CD4-positive, alpha-beta T cell treated with Interleukin-17A for 4 hours (primary cell): ENCODE measurements at regions not wholly inside any gene's neighbourhood (a gene's known extent, or its start where the extent isn't known, plus 50 kb on each side); places are given as distances from the start of the nearest gene placed in this dataset.
"Not testable (repeated sequence)": the region's sequence is repeated elsewhere in the genome, so short reads cannot be mapped to it uniquely, and the experiment has no call there.

ENCODE experiments used
- DNase-seq: peaks from one replicate; pipeline ENCODE4 v3.0.0-alpha.2; 2020; ENCODE audit warnings: mixed read lengths

DNA sequence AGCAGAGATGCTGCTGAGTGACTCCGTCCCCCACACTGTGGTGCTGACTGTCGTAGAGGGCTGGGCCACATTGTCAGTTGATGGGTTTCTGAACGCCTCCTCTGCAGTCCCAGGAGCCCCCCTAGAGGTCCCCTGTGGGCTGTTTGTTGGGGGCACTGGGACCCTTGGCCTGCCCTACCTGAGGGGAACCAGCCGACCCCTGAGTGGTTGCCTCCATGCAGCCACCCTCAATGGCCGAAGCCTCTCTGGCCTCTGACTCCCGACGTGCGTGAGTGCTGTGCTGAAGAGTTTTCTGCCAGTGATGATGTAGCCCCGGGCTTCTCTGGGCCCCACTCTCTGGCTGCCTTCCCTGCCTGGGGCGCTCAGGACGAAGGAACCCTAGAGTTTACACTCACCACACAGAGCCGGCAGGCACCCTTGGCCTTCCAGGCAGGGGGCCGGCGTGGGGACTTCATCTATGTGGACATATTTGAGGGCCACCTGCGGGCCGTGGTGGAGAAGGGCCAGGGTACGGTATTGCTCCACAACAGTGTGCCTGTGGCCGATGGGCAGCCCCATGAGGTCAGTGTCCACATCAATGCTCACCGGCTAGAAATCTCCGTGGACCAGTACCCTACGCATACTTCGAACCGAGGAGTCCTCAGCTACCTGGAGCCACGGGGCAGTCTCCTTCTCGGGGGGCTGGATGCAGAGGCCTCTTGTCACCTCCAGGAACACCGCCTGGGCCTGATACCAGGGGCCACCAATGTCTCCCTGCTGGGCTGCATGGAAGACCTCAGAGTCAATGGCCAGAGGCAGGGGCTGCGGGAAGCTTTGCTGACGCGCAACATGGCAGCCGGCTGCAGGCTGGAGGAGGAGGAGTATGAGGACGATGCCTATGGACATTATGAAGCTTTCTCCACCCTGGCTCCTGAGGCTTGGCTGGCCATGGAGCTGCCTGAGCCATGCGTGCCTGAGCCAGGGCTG lies 181.1 kb downstream of the TBC1D2B start:
- not testable (repeated sequence) for DNase-seq

GRCh38 chr15:77895742-77896141 lies 181.8 kb downstream of the TBC1D2B start:
- no peak for DNase-seq

DNA sequence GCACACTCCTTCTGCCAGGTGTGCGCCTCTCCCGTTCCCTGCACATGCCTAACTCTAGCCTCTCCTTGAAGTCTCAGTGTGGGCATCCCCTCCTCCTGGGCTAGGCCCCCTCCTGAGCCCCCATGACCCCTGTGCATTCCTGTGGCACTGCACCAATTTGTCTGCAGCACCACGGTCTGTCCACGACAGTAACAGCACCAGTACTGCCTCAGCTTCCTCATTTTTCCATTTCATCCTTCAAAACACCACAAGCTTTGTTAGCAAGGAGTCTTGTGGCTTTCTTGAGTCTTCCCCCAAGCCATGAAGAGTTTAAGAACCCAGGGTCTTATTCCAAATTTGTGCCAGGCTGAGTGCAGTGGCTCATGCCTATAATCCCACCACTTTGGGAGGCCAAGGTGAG lies 182.4 kb downstream of the TBC1D2B start:
- DNase-seq, result not testable (repeated sequence)

GRCh38 chr15:77893671-77894640 lies 183.6 kb downstream of the TBC1D2B start:
- not testable (repeated sequence) for DNase-seq

- not testable (repeated sequence) for DNase-seq
These were observed 184.3 kb downstream of the TBC1D2B start for GRCh38 chr15:77893246-77893645.

DNA sequence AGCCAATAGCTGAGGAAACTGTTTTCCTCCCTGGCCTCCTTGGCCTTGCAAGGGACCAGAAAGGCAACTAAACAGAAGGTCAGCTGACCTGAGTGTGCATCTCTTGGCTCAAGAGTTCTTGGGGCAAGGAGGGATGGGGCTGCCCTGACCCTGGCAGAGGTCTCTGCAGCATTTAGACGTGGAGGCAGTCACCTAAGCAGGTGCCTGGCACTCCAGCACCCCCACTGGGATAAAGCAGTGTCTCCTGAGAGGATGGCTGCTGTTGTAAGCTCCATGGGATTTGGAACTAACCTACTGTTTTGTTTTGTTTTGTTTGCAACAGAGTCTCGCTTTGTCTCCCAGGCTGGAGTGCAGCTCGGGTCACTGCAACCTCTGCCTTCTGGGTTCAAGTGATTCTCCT lies 185.2 kb downstream of the TBC1D2B start:
- DNase-seq, result no peak

GRCh38 chr15:77891862-77892261 lies 185.6 kb downstream of the TBC1D2B start:
- DNase-seq, result not testable (repeated sequence)

DNA sequence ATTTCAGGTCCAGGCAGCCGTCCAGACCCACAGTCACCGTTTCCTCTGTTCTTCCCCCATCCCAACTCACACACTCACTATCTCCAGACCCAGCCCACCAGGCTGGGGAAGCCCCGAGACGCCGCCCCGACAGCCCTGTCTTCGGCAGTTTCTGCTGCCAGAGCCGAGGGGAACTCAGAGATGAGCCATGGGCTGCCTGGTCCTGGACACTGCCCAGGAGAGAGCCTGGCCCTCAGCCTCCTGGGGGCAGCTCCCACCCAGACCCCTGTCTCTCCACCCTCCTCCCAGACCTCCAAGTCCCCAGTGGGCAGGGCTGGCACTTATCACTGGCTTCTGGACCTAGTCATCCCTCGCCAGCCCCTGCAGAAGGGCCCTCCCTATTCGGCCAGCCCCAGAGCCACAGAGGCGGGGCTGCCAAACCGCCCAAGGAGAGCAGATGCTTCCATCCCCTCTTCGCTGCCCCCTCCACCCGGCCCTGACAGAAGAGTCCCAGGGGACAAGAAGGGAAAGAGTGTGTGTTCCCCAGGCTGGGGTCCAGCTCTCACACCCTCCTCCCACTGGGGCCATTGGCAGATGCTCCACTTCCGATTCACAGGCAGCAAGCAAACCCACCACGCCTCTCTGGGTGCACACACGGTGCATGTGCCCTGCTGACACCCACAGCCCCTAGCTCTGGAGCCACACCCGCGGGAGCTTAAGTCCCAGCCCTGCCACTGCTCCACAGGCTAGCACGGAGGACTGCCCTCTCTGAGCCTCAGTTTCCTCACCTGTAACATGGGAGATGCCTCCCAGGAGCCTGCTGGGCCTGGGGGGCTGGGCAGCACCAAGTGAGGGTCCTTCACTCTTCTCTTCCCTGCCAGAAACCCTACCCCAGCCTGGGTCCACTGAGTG lies 186.4 kb downstream of the TBC1D2B start:
- not testable (repeated sequence) for DNase-seq

GRCh38 chr15:77889828-77890725 lies 187.4 kb downstream of the TBC1D2B start:
- DNase-seq, result not testable (repeated sequence)

- DNase-seq, result no peak
These were observed 188.3 kb downstream of the TBC1D2B start for GRCh38 chr15:77889009-77889806.

- DNase-seq, result not testable (repeated sequence)
These were observed 189.7 kb downstream of the TBC1D2B start for GRCh38 chr15:77887563-77888429.

DNA sequence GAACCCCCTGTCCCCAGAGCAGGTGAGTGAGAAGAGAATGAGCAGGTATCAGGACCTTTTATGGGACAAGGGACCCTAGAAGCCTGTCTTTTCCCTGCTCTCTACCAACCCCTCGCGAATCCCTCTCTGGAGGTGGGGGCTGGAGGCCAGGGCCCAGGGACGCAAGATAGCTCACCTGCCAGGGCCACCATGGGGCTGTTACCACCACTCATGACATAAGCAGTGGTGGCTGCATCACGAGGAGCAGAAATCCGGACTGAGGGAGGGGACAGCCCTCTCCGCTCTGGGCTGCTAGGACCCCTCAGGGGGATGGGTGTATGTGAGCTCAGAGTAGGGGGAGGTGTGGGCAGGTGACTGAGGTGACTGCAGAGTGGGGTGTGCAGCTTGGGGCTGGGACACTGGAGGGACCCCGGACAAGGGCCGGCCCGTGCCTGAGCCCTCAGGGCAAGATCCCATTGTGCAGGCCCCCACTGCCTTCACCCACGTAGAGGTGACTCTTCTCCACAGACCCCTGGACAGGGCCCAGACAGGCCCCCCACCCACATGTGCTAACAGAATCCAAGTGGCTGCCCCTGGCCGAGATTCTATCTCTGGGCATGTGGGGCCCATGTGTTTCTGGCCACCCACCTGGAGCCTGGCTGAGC lies 190.6 kb downstream of the TBC1D2B start:
- no peak for DNase-seq

GRCh38 chr15:77885877-77886500 lies 191.5 kb downstream of the TBC1D2B start:
- DNase-seq, result not testable (repeated sequence)

GRCh38 chr15:77883012-77883411 lies 194.5 kb downstream of the TBC1D2B start:
- not testable (repeated sequence) for DNase-seq

DNA sequence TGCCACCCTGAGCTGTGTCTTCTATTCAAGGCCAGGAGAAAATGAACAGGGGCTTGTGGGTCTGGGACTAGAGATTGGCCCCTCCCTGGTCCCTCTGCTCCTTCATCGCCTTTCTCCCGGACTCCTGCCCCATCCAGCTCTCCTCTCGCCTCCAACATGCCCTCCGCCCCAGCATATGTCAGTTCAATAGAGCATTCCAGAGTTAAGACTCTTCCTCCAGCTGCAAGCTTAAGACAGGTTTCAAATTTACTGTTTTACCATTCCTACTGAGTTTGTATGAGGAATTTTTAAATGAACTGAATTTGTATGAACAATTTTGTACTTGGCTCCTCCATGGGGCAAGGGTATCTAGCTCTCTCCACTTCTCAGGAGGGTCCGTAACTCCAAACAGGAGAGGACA lies 195.6 kb downstream of the TBC1D2B start:
- DNase-seq, result no peak

GRCh38 chr15:77881535-77881934 lies 196.0 kb downstream of the TBC1D2B start:
- not testable (repeated sequence) for DNase-seq

DNA sequence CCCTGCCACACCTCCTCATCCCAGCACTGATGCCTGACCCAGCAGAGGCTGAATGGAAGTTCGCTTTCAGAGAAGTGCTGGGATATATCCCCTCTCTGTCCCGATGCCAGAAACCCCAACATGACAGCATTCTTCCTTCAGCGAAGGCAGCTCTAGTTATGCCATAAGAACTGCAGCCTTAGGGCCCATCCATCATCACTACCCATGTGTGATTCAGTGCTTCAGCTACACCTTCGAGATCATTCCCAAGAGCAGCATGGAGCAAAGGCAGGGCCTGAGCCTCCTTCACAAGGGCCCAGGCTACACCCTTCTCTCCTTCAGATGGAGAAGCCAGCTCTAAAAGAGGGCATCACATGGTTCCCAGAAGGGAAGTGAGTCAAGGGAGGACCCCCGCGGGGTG lies 198.0 kb downstream of the TBC1D2B start:
- DNase-seq, result not testable (repeated sequence)
